DMS79 (cell line): ENCODE measurements at regions not wholly inside any gene's neighbourhood (a gene's known extent, or its start where the extent isn't known, plus 50 kb on each side); places are given as distances from the start of the nearest gene placed in this dataset.
"Not testable (repeated sequence)": the region's sequence is repeated elsewhere in the genome, so short reads cannot be mapped to it uniquely, and the experiment has no call there.

Source experiments
- DNase-seq: peaks from one replicate; lab custom pipeline; 2025; lab: John Stamatoyannopoulos, UW

- no peak for DNase-seq
These were observed 201.7 kb downstream of the PTH2R start for GRCh38 chr2:208608122-208608835.

- no peak for DNase-seq
These were observed 202.7 kb downstream of the PTH2R start for GRCh38 chr2:208609166-208609804.

- not testable (repeated sequence) for DNase-seq
These were observed 209.1 kb downstream of the PTH2R start for GRCh38 chr2:208615675-208616074.

- no peak for DNase-seq
These were observed 211.6 kb downstream of the PTH2R start for GRCh38 chr2:208618220-208618619.

GRCh38 chr2:208619993-208620392, 213.4 kb downstream of the PTH2R start:
- DNase-seq = no peak

GRCh38 chr2:208620487-208620978, 213.9 kb downstream of the PTH2R start:
- no peak for DNase-seq

GRCh38 chr2:208627110-208627884, 220.7 kb downstream of the PTH2R start:
- DNase-seq = no peak

GRCh38 chr2:208627916-208628315, 221.3 kb downstream of the PTH2R start:
- DNase-seq = no peak

GRCh38 chr2:208638059-208638458, 231.5 kb downstream of the PTH2R start:
- no peak for DNase-seq

- DNase-seq = no peak
These were observed 235.7 kb downstream of the PTH2R start for GRCh38 chr2:208642125-208642779.

- DNase-seq = no peak
These were observed 236.6 kb downstream of the PTH2R start for GRCh38 chr2:208643145-208643544.

GRCh38 chr2:208645226-208645625, 238.6 kb downstream of the PTH2R start:
- no peak for DNase-seq

- no peak for DNase-seq
These were observed 241.8 kb downstream of the PTH2R start for GRCh38 chr2:208648368-208648767.

GRCh38 chr2:208653383-208653782, 246.8 kb downstream of the PTH2R start:
- no peak for DNase-seq

GRCh38 chr2:208654056-208654455, 247.5 kb downstream of the PTH2R start:
- no peak for DNase-seq

- no peak for DNase-seq
These were observed 250.9 kb downstream of the PTH2R start for GRCh38 chr2:208657468-208657867.

- DNase-seq = no peak
These were observed 262.8 kb downstream of the PTH2R start for GRCh38 chr2:208669394-208669793.

GRCh38 chr2:208671284-208671683, 264.7 kb downstream of the PTH2R start:
- DNase-seq = no peak

GRCh38 chr2:208671886-208672680, 265.5 kb downstream of the PTH2R start:
- no peak for DNase-seq

- no peak for DNase-seq
These were observed 267.0 kb downstream of the PTH2R start for GRCh38 chr2:208673631-208674030.

- DNase-seq = no peak
These were observed 268.3 kb downstream of the PTH2R start for GRCh38 chr2:208674919-208675318.
